ENCODE measurements at regions not wholly inside any gene's neighbourhood (a gene's known extent, or its start where the extent isn't known, plus 50 kb on each side); places are given as distances from the start of the nearest gene placed in this dataset.

DNA sequence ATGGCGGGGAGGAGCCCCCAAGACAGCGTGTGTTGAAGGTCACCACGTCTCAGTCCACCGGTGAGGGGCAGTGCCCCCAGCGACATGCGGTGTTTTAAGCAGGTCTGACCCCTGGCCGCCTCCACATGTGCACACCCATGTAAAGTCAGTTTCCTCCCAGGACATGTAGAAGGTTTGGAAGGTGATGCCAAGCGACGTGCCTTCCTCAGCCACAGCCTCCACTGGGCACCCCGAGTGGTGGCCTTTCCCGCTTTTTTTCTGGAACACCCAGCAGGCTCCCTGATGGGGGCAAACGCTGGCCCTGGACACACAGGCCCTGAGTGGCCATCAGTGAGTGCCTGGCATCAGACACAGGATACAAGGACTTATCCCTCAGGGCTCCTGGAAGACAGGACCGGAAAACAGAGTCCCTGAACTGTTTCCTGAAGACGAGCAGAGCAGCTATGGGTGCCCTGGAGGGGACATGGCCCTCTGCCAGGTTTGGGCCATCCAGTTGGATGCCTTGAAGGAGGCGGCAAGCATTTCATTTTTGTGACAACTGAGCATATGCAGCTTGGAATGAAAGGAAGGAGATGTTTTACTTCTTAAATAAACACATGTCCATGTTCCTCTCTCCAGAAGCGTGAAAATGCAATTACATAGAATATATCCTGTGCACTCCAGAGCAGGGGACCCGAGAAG lies 275.8 kb upstream of the IRX2 start:
- no peak overlapping the region for H3K27ac Mint-ChIP-seq
- no peak for DNase-seq
- H3K9me3 Mint-ChIP-seq = peaks cover 9% of the 10 kb centered on the region
- H3K4me1 Mint-ChIP-seq = no peaks in the 10 kb centered on the region
- H3K27me3 Mint-ChIP-seq = no peaks in the 10 kb centered on the region
- H3K36me3 Mint-ChIP-seq (ENCODE audit: low read depth) = no peaks in the 10 kb centered on the region
- intact Hi-C loops (cut with micrococcal nuclease) = no loop called here
- H3K4me3 Mint-ChIP-seq = no peak overlapping the region

- DNase-seq = no peak
- Mint-ChIP-seq H3K4me1 (no peaks in the 10 kb centered on the region), H3K9me3 (peaks cover 9% of the 10 kb centered on the region), H3K27me3 (no peaks in the 10 kb centered on the region), H3K36me3 (ENCODE audit: low read depth) (no peaks in the 10 kb centered on the region), H3K27ac (no peak overlapping the region), H3K4me3 (no peak overlapping the region)
- intact Hi-C loops (cut with micrococcal nuclease) = no loop called here
Measured at GRCh38 chr5:3026651-3027050, 275.2 kb upstream of the IRX2 start.

DNA sequence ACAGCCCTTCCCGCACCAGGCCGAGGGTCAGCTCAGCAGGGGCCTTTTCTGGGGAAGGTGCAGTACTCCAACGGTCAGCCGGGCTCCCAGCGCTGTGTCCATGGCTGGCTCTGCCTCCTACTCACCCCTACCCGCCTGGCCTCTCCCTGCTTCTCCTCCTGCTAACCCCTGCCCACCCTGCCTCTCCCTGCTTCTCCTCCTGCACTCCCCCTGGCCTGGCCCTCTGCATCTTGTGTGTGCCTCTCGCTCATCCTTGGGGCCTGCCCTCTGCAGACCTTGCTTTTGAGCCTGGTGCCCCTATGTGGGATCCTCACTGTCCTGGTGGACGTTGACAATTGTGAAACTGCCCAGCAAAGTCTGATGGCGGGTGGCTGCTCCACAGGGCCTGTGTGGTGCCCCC lies 274.6 kb upstream of the IRX2 start:
- Mint-ChIP-seq H3K36me3 (ENCODE audit: low read depth) (no peaks in the 10 kb centered on the region), H3K27me3 (no peaks in the 10 kb centered on the region), H3K4me1 (no peaks in the 10 kb centered on the region), H3K27ac (no peak overlapping the region), H3K9me3 (peaks cover 5% of the 10 kb centered on the region), H3K4me3 (no peak overlapping the region)
- no peak for DNase-seq
- intact Hi-C loops (cut with micrococcal nuclease) = no loop called here

DNA sequence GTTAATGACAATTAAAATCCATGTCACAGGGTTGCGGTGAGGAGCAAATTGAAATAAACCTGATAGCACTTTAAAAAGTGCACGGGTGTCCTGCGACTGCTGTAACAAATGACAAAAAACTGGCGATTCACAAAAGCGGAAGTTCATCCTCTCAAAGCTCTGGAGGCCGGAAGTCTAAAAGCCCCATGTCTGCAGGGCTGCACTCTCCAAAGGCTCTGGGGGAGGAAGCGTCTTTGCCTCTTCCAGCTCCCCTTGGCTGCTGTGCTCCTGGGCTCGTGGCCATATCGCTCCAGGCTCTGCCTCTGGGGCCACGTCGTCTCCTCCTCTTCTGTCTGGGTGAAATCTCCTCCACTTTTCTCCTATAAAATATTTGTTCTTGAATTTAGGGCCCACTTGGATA lies 273.9 kb upstream of the IRX2 start:
- Mint-ChIP-seq H3K4me1 (no peaks in the 10 kb centered on the region), H3K4me3 (no peak overlapping the region)

GRCh38 chr5:3024976-3025375 lies 273.5 kb upstream of the IRX2 start:
- peaks cover 3% of the 10 kb centered on the region for H3K9me3 Mint-ChIP-seq
- H3K27me3 Mint-ChIP-seq = no peaks in the 10 kb centered on the region
- H3K36me3 Mint-ChIP-seq (ENCODE audit: low read depth) = no peaks in the 10 kb centered on the region
- intact Hi-C loops (cut with micrococcal nuclease) = no loop called here
- no peak overlapping the region for H3K4me3 Mint-ChIP-seq
- no peak for DNase-seq
- H3K27ac Mint-ChIP-seq = no peak overlapping the region
- no peaks in the 10 kb centered on the region for H3K4me1 Mint-ChIP-seq

More for the DNA sequence above, 273.9 kb upstream of the IRX2 start:
- Mint-ChIP-seq H3K27me3 (no peaks in the 10 kb centered on the region), H3K27ac (no peak overlapping the region), H3K36me3 (ENCODE audit: low read depth) (no peaks in the 10 kb centered on the region), H3K9me3 (peaks cover 3% of the 10 kb centered on the region)
- intact Hi-C loops (cut with micrococcal nuclease) = no loop called here
- no peak for DNase-seq

DNA sequence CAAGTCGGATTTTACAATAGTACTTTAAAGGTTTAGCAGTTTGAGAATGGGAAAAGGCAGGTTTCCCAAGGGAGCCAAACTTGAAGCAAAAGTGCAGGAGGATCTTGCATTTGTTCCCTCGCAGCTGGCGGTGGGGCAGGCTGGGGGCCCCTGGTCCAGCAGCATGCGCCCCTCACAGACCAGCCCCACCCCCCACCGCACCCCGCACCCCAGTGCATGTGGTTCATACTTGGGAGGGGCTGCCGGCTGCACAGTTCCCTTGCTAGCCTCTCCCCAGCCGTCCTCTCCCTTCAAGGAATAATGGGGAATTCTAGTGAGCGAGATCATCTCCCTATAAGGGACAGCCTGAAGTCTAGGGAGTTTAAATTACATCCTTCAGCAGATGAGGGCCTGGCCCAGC lies 273.1 kb upstream of the IRX2 start:
- no peak for DNase-seq
- Mint-ChIP-seq H3K27ac (no peak overlapping the region), H3K27me3 (no peaks in the 10 kb centered on the region), H3K4me1 (no peaks in the 10 kb centered on the region), H3K36me3 (ENCODE audit: low read depth) (no peaks in the 10 kb centered on the region), H3K9me3 (peaks cover 3% of the 10 kb centered on the region), H3K4me3 (no peak overlapping the region)
- intact Hi-C loops (cut with micrococcal nuclease) = no loop called here

GRCh38 chr5:3024126-3024525 lies 272.6 kb upstream of the IRX2 start:
- Mint-ChIP-seq H3K36me3 (ENCODE audit: low read depth) (no peaks in the 10 kb centered on the region), H3K27ac (no peak overlapping the region), H3K9me3 (peaks cover 3% of the 10 kb centered on the region), H3K4me3 (no peak overlapping the region), H3K4me1 (no peaks in the 10 kb centered on the region), H3K27me3 (no peaks in the 10 kb centered on the region)
- intact Hi-C loops (cut with micrococcal nuclease) = no loop called here
- DNase-seq = no peak

- H3K4me1 Mint-ChIP-seq = no peaks in the 10 kb centered on the region
- H3K27ac Mint-ChIP-seq = no peak overlapping the region
- no peak overlapping the region for H3K4me3 Mint-ChIP-seq
- no peaks in the 10 kb centered on the region for H3K36me3 Mint-ChIP-seq (ENCODE audit: low read depth)
- intact Hi-C loops (cut with micrococcal nuclease) = no loop called here
- H3K27me3 Mint-ChIP-seq = no peaks in the 10 kb centered on the region
- DNase-seq = no peak
- H3K9me3 Mint-ChIP-seq = peaks cover 3% of the 10 kb centered on the region
Measured at GRCh38 chr5:3023656-3024055, 272.2 kb upstream of the IRX2 start.

- no peaks in the 10 kb centered on the region for H3K36me3 Mint-ChIP-seq (ENCODE audit: low read depth)
- no peaks in the 10 kb centered on the region for H3K4me1 Mint-ChIP-seq
- no peak overlapping the region for H3K4me3 Mint-ChIP-seq
- DNase-seq = no peak
- H3K27ac Mint-ChIP-seq = no peak overlapping the region
- H3K27me3 Mint-ChIP-seq = no peaks in the 10 kb centered on the region
- H3K9me3 Mint-ChIP-seq = no peaks in the 10 kb centered on the region
- intact Hi-C loops (cut with micrococcal nuclease) = no loop called here
Measured at GRCh38 chr5:3022665-3023064, 271.2 kb upstream of the IRX2 start.

DNA sequence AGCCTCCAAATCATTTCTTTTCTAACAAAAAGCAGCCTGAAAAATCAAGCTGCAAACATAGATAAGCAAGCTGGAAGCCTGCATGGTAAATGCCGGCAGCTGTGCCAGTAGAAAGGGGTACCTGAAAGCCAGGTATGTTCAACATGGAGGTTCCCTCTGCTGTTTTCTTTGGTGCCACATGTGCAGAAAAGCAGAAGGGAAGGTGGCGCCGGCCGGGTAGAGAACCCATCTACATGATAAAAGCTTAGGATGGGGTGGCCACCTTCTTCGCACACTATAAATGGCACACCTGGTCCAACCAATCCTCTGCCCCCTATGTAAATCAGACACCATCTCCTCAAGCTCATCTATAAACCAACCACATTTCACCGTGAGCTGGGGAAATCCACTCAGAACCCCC lies 268.9 kb upstream of the IRX2 start:
- H3K27ac Mint-ChIP-seq = no peak overlapping the region
- no peak overlapping the region for H3K4me3 Mint-ChIP-seq
- no peaks in the 10 kb centered on the region for H3K4me1 Mint-ChIP-seq
- no peaks in the 10 kb centered on the region for H3K27me3 Mint-ChIP-seq
- H3K9me3 Mint-ChIP-seq = no peaks in the 10 kb centered on the region
- intact Hi-C loops (cut with micrococcal nuclease) = no loop called here
- H3K36me3 Mint-ChIP-seq (ENCODE audit: low read depth) = no peaks in the 10 kb centered on the region
- no peak for DNase-seq

- Mint-ChIP-seq H3K4me3 (no peak overlapping the region), H3K9me3 (no peaks in the 10 kb centered on the region), H3K36me3 (ENCODE audit: low read depth) (no peaks in the 10 kb centered on the region), H3K27me3 (no peaks in the 10 kb centered on the region), H3K27ac (no peak overlapping the region), H3K4me1 (no peaks in the 10 kb centered on the region)
- intact Hi-C loops (cut with micrococcal nuclease) = no loop called here
- DNase-seq = no peak
Measured at GRCh38 chr5:3019045-3019444, 267.6 kb upstream of the IRX2 start.

- no peak overlapping the region for H3K4me3 Mint-ChIP-seq
- no peaks in the 10 kb centered on the region for H3K36me3 Mint-ChIP-seq (ENCODE audit: low read depth)
- no peak for DNase-seq
- no peaks in the 10 kb centered on the region for H3K27me3 Mint-ChIP-seq
- intact Hi-C loops (cut with micrococcal nuclease) = no loop called here
- no peaks in the 10 kb centered on the region for H3K4me1 Mint-ChIP-seq
- no peak overlapping the region for H3K27ac Mint-ChIP-seq
- peaks cover 5% of the 10 kb centered on the region for H3K9me3 Mint-ChIP-seq
Measured at GRCh38 chr5:3011764-3012017, 260.2 kb upstream of the IRX2 start.

GRCh38 chr5:3010953-3011763 lies 259.7 kb upstream of the IRX2 start:
- intact Hi-C loops (cut with micrococcal nuclease) = no loop called here
- no peak overlapping the region for H3K4me3 Mint-ChIP-seq
- H3K27me3 Mint-ChIP-seq = no peaks in the 10 kb centered on the region
- H3K4me1 Mint-ChIP-seq = no peaks in the 10 kb centered on the region
- DNase-seq = no peak
- no peaks in the 10 kb centered on the region for H3K36me3 Mint-ChIP-seq (ENCODE audit: low read depth)
- peaks cover 5% of the 10 kb centered on the region for H3K9me3 Mint-ChIP-seq
- H3K27ac Mint-ChIP-seq = no peak overlapping the region

GRCh38 chr5:3010301-3010952 lies 258.9 kb upstream of the IRX2 start:
- Mint-ChIP-seq H3K27me3 (no peaks in the 10 kb centered on the region), H3K4me1 (no peaks in the 10 kb centered on the region), H3K9me3 (peaks cover 6% of the 10 kb centered on the region), H3K4me3 (no peak overlapping the region), H3K36me3 (ENCODE audit: low read depth) (no peaks in the 10 kb centered on the region), H3K27ac (no peak overlapping the region)
- DNase-seq = no peak
- intact Hi-C loops (cut with micrococcal nuclease) = no loop called here

Measured in activated CD4-positive, alpha-beta T cell treated with anti-CD3 and anti-CD28 coated beads, Interleukin-2, amount 10 ng/mL, durations not matched to agents 24 days and 14 days (primary cell).